HL-60 (cell line): ENCODE measurements at regions not wholly inside any gene's neighbourhood (a gene's known extent, or its start where the extent isn't known, plus 50 kb on each side); places are given as distances from the start of the nearest gene placed in this dataset.

Experiments used
- GABPA ChIP-seq: IDR thresholded peaks from 2 replicates; pipeline ENCODE4 v1.6.1; 2012; ENCODE audit warnings: low read depth
- POLR2AphosphoS5 ChIP-seq: IDR thresholded peaks from 2 replicates; pipeline ENCODE4 v1.6.1; 2012; ENCODE audit warnings: low read depth
- SPI1 ChIP-seq: IDR thresholded peaks from 2 replicates; pipeline ENCODE4 v1.6.1; 2012; ENCODE audit warnings: low read depth, mild to moderate bottlenecking, borderline replicate concordance
- TF ChIP-seq, protein P1 (sequence below): IDR thresholded peaks from one replicate; pipeline ENCODE4 v1.5.1; 2011; ENCODE audit warnings: low read length, control low read depth, inconsistent platforms; ENCODE audit not compliant: insufficient read depth
- TF ChIP-seq, protein P2 (sequence below): IDR thresholded peaks from 2 replicates; pipeline ENCODE4 v1.6.1; 2012; ENCODE audit warnings: low read depth; ENCODE audit not compliant: insufficient replicate concordance

- TF ChIP-seq, protein P1, sequence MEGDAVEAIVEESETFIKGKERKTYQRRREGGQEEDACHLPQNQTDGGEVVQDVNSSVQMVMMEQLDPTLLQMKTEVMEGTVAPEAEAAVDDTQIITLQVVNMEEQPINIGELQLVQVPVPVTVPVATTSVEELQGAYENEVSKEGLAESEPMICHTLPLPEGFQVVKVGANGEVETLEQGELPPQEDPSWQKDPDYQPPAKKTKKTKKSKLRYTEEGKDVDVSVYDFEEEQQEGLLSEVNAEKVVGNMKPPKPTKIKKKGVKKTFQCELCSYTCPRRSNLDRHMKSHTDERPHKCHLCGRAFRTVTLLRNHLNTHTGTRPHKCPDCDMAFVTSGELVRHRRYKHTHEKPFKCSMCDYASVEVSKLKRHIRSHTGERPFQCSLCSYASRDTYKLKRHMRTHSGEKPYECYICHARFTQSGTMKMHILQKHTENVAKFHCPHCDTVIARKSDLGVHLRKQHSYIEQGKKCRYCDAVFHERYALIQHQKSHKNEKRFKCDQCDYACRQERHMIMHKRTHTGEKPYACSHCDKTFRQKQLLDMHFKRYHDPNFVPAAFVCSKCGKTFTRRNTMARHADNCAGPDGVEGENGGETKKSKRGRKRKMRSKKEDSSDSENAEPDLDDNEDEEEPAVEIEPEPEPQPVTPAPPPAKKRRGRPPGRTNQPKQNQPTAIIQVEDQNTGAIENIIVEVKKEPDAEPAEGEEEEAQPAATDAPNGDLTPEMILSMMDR: no peak
- no peak for TF ChIP-seq POLR2AphosphoS5
- TF ChIP-seq, protein P2, sequence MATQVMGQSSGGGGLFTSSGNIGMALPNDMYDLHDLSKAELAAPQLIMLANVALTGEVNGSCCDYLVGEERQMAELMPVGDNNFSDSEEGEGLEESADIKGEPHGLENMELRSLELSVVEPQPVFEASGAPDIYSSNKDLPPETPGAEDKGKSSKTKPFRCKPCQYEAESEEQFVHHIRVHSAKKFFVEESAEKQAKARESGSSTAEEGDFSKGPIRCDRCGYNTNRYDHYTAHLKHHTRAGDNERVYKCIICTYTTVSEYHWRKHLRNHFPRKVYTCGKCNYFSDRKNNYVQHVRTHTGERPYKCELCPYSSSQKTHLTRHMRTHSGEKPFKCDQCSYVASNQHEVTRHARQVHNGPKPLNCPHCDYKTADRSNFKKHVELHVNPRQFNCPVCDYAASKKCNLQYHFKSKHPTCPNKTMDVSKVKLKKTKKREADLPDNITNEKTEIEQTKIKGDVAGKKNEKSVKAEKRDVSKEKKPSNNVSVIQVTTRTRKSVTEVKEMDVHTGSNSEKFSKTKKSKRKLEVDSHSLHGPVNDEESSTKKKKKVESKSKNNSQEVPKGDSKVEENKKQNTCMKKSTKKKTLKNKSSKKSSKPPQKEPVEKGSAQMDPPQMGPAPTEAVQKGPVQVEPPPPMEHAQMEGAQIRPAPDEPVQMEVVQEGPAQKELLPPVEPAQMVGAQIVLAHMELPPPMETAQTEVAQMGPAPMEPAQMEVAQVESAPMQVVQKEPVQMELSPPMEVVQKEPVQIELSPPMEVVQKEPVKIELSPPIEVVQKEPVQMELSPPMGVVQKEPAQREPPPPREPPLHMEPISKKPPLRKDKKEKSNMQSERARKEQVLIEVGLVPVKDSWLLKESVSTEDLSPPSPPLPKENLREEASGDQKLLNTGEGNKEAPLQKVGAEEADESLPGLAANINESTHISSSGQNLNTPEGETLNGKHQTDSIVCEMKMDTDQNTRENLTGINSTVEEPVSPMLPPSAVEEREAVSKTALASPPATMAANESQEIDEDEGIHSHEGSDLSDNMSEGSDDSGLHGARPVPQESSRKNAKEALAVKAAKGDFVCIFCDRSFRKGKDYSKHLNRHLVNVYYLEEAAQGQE: no peak
- TF ChIP-seq GABPA: no peak
- no peak for TF ChIP-seq SPI1
Measured at GRCh38 chr13:80160110-80160509, 180.8 kb downstream of the SPRY2 start.
